ENCODE measurements at regions not wholly inside any gene's neighbourhood (a gene's known extent, or its start where the extent isn't known, plus 50 kb on each side); places are given as distances from the start of the nearest gene placed in this dataset.

DNA sequence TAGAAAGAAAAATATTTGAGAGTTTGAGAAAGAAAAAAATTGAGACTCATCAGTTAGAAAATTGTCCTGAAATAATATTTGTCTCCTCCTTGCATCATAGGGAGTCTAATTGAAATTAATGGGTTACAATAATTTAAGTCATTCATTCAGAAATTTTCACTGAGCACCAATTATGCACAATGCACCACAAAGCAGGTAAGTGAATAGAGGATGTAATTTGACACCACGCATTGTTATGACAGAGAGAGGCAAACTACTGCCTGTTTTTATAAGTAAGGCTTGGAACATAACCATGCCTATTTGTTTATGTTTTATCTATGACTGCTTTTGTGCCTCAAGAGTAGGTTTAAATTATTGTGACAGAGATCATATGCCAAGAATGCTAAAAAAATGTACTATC lies 537.9 kb upstream of the FAT3 start:
- Histone ChIP-seq H3K27ac (no peak overlapping the region), H3K36me3 (no peaks in the 10 kb centered on the region), H3K4me3 (no peak overlapping the region), H3K27me3 (no peaks in the 10 kb centered on the region), H3K4me1 (no peaks in the 10 kb centered on the region), H3K9me3 (no peaks in the 10 kb centered on the region)
- WGBS, 2 donors = 63 to 79% methylated on average over 1 of the region's 1 CpG
- TF ChIP-seq EP300 (IDR thresholded peaks at IDR 0.05) (no peak), POLR2AphosphoS5 (IDR thresholded peaks at IDR 0.05) (no peak), POLR2A (IDR thresholded peaks at IDR 0.05) (no peak)
- TF ChIP-seq, protein P1, sequence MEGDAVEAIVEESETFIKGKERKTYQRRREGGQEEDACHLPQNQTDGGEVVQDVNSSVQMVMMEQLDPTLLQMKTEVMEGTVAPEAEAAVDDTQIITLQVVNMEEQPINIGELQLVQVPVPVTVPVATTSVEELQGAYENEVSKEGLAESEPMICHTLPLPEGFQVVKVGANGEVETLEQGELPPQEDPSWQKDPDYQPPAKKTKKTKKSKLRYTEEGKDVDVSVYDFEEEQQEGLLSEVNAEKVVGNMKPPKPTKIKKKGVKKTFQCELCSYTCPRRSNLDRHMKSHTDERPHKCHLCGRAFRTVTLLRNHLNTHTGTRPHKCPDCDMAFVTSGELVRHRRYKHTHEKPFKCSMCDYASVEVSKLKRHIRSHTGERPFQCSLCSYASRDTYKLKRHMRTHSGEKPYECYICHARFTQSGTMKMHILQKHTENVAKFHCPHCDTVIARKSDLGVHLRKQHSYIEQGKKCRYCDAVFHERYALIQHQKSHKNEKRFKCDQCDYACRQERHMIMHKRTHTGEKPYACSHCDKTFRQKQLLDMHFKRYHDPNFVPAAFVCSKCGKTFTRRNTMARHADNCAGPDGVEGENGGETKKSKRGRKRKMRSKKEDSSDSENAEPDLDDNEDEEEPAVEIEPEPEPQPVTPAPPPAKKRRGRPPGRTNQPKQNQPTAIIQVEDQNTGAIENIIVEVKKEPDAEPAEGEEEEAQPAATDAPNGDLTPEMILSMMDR (IDR thresholded peaks at IDR 0.05) = no peak
- ATAC-seq (ENCODE audit: low FRiP score in 2 of 2) = no peak
- no peak for DNase-seq

DNA sequence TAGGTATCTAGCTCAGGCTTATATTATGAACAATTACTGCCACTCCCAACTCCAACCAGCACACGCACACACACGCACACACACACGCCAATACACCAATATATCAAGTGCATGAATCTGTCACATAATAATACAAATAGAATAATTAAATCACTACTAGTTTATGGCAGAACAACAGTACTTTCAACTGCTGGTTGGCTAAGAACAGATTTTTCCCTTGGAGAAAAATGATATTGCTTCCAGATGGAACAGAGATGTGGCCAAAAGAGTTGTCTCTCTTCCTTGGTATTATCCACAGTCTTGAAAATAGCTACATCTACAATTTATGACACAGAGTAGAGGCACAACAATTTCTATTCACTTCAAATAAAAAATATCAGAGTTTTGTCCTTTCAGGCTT lies 538.3 kb upstream of the FAT3 start:
- H3K9me3 ChIP-seq = no peaks in the 10 kb centered on the region
- no peak overlapping the region for H3K4me3 ChIP-seq
- WGBS, 2 donors = 84 to 89% methylated on average over 3 of the region's 3 CpGs
- ATAC-seq (ENCODE audit: low FRiP score in 2 of 2) (no peak), DNase-seq (no peak)
- H3K4me1 ChIP-seq = no peaks in the 10 kb centered on the region
- H3K27ac ChIP-seq = no peak overlapping the region
- TF ChIP-seq EP300 (IDR thresholded peaks at IDR 0.05) (no peak), POLR2A (IDR thresholded peaks at IDR 0.05) (no peak), POLR2AphosphoS5 (IDR thresholded peaks at IDR 0.05) (no peak)
- TF ChIP-seq, protein P1 (IDR thresholded peaks at IDR 0.05) = no peak
- H3K36me3 ChIP-seq = no peaks in the 10 kb centered on the region
- H3K27me3 ChIP-seq = no peaks in the 10 kb centered on the region

DNA sequence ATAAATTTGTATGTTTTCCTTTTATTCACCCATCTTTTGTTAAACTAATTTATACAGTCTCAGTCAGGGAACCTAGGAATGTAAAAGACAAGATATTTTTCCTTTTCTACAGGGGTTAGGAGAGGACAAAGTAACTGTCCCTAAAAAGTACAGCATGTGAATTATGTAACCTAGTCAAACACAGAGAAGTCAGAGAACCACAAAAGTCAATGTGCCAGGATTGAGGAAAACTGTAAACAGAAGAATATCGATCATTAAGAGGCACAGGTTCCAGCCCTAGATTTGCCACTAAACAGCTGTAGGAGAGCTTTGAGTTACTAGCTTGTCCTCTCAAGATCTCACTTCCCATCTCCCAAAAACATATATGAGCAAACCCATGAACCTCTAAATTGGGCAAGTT lies 550.9 kb upstream of the FAT3 start:
- Histone ChIP-seq H3K4me1 (no peaks in the 10 kb centered on the region), H3K27ac (no peak overlapping the region), H3K9me3 (no peaks in the 10 kb centered on the region), H3K36me3 (no peaks in the 10 kb centered on the region), H3K27me3 (no peaks in the 10 kb centered on the region), H3K4me3 (no peak overlapping the region)
- no peak for DNase-seq
- no peak for ATAC-seq (ENCODE audit: low FRiP score in 2 of 2)
- 78 to 88% methylated on average over 1 of the region's 1 CpG for WGBS, 2 donors
- TF ChIP-seq, protein P1 (IDR thresholded peaks at IDR 0.05) = no peak
- TF ChIP-seq POLR2AphosphoS5 (IDR thresholded peaks at IDR 0.05) = no peak
- TF ChIP-seq POLR2A (IDR thresholded peaks at IDR 0.05) = no peak
- TF ChIP-seq EP300 (IDR thresholded peaks at IDR 0.05) = no peak

DNA sequence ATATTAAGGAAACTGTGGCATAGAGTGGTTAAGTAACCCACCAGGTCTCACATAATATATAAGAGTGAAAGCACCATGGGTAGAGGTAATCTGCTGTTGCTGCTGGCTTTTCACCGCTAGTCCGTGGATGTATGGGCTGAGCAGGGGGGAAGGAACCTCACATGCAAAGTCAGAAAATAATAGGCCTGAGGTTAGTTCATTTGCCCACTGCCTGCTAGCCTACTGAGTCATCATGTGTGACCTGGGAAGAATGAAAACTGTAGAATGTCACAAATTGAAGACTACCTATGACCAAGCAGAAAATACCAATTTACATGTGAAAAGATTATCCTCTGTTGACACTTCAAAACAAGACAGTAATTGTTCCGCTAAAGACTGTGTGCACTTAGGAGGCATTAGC lies 560.1 kb upstream of the FAT3 start:
- 84 to 86% methylated on average over 3 of the region's 3 CpGs for WGBS, 2 donors
- no peak for ATAC-seq (ENCODE audit: low FRiP score in 2 of 2)
- Histone ChIP-seq H3K36me3 (no peaks in the 10 kb centered on the region), H3K9me3 (no peaks in the 10 kb centered on the region), H3K4me3 (no peak overlapping the region), H3K27me3 (no peaks in the 10 kb centered on the region), H3K4me1 (no peaks in the 10 kb centered on the region), H3K27ac (no peak overlapping the region)
- no peak for DNase-seq
- TF ChIP-seq, protein P1 (IDR thresholded peaks at IDR 0.05) = no peak
- TF ChIP-seq POLR2A (IDR thresholded peaks at IDR 0.05) (no peak), EP300 (IDR thresholded peaks at IDR 0.05) (no peak), POLR2AphosphoS5 (IDR thresholded peaks at IDR 0.05) (no peak)

DNA sequence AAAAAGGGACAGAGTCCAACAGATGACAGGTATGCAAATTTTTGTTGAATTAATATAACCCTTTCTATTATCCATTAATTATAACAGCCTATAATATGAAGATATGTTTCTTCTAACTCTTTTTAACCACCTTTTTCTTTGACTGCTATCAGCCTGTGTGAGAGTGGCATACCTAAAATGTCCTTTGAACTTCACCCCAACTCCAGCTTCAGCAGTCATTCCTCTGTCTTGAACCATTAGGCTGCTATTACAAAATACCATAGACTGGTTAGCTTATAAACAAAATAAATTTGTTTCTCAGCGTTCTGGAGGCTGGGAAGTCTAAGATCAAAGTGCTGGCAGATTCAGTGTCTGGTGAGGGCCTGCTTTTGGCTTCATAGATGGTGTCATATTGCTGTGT lies 564.6 kb upstream of the FAT3 start:
- ATAC-seq (ENCODE audit: low FRiP score in 2 of 2) (no peak), DNase-seq (no peak)
- no peaks in the 10 kb centered on the region for H3K4me1 ChIP-seq
- no peak overlapping the region for H3K4me3 ChIP-seq
- H3K9me3 ChIP-seq = no peaks in the 10 kb centered on the region
- TF ChIP-seq POLR2AphosphoS5 (IDR thresholded peaks at IDR 0.05) (no peak), EP300 (IDR thresholded peaks at IDR 0.05) (no peak), POLR2A (IDR thresholded peaks at IDR 0.05) (no peak)
- TF ChIP-seq, protein P1 (IDR thresholded peaks at IDR 0.05) = no peak
- WGBS, 2 donors = 25 to 41% methylated on average over 1 of the region's 1 CpG
- no peaks in the 10 kb centered on the region for H3K27me3 ChIP-seq
- no peaks in the 10 kb centered on the region for H3K36me3 ChIP-seq
- H3K27ac ChIP-seq = no peak overlapping the region
